HEK293 (cell line): ENCODE measurements at regions not wholly inside any gene's neighbourhood (a gene's known extent, or its start where the extent isn't known, plus 50 kb on each side); places are given as distances from the start of the nearest gene placed in this dataset.

Source experiments
- CTCF ChIA-PET: fragments of 350-600 bp; formaldehyde crosslinking; extraction: SDS; loops from one replicate; lab custom pipeline; 2021; ENCODE audit warnings: antibody characterized with exemption; lab: Yijun Ruan, JAX
- POLR2A ChIA-PET: fragments of 300-600 bp; formaldehyde crosslinking; extraction: SDS; loops from one replicate; lab custom pipeline; 2020; ENCODE audit warnings: antibody characterized with exemption, inconsistent platforms; lab: Yijun Ruan, JAX
- H3K27ac ChIP-seq: fragments of 200-500 bp; sonication (Bioruptor generic); 2 replicates; pipeline ENCODE4 v1.5.1; 2014; ENCODE audit warnings: low read depth, low read length, control low read depth, inconsistent platforms; ENCODE audit errors: extremely low read depth
- H3K36me3 ChIP-seq, 2 experiments: fragments of 200-500 bp in 1 of 2; sonication (Bioruptor generic) in 1 of 2; 1 replicate in 1 of 2; 2 replicates in 1 of 2; pipeline ENCODE4 v1.5.1; 2014 to 2017; ENCODE audit warnings: inconsistent platforms in 2 of 2, low read length in 2 of 2; ENCODE audit not compliant: control insufficient read depth in 2 of 2, insufficient read depth in 1 of 2
- H3K4me1 ChIP-seq: fragments of 200-500 bp; sonication (Bioruptor generic); 2 replicates; pipeline ENCODE4 v1.5.1; 2014; ENCODE audit warnings: mild to moderate bottlenecking, low read length, inconsistent platforms; ENCODE audit not compliant: control insufficient read depth, insufficient read depth
- H3K4me3 ChIP-seq: 2 replicates; pipeline ENCODE4 v1.5.1; 2011; ENCODE audit warnings: low read depth, mild to moderate bottlenecking, control low read depth, low read length, moderate library complexity
- H3K9me3 ChIP-seq: fragments of 200-500 bp; sonication (Bioruptor generic); 2 replicates; pipeline ENCODE4 v1.5.1; 2014; ENCODE audit warnings: low read depth, low read length, inconsistent platforms; ENCODE audit not compliant: control insufficient read depth, insufficient read depth
- GLI2 ChIP-seq: fragments of 450-650 bp; formaldehyde crosslinking; IDR thresholded peaks from 2 replicates; pipeline ENCODE4; 2017; ENCODE audit warnings: missing biosample characterization, missing genetic modification characterization, low read depth, borderline replicate concordance
- HIC1 ChIP-seq: fragments of 450-650 bp; formaldehyde crosslinking; IDR thresholded peaks from 2 replicates; pipeline ENCODE4 v1.5.1; 2016; ENCODE audit warnings: missing biosample characterization, missing genetic modification characterization
- SP7 ChIP-seq: fragments of 450-650 bp; formaldehyde crosslinking; IDR thresholded peaks from 2 replicates; pipeline ENCODE4 v1.5.1; 2016; ENCODE audit warnings: missing biosample characterization, missing genetic modification characterization
- TRIM28 ChIP-seq: IDR thresholded peaks from 2 replicates; pipeline ENCODE4 v1.6.1; 2011; ENCODE audit warnings: low read length, control low read depth, borderline replicate concordance
- WT1 ChIP-seq: fragments of 450-650 bp; formaldehyde crosslinking; IDR thresholded peaks from 2 replicates; pipeline ENCODE4 v1.5.1; 2016; ENCODE audit warnings: missing biosample characterization, missing genetic modification characterization
- ZBTB17 ChIP-seq: fragments of 450-650 bp; formaldehyde crosslinking; IDR thresholded peaks from 2 replicates; pipeline ENCODE4 v1.5.1; 2016; ENCODE audit warnings: missing biosample characterization, missing genetic modification characterization
- ZFHX2 ChIP-seq: fragments of 450-650 bp; formaldehyde crosslinking; conservative IDR thresholded peaks from 2 replicates; pipeline ENCODE4 v1.5.1; 2016; ENCODE audit warnings: missing biosample characterization, missing genetic modification characterization
- ZNF10 ChIP-seq: fragments of 450-650 bp; formaldehyde crosslinking; IDR thresholded peaks from 2 replicates; pipeline ENCODE4 v1.5.1; 2017; ENCODE audit warnings: missing biosample characterization, missing genetic modification characterization
- ZNF138 ChIP-seq: fragments of 450-650 bp; formaldehyde crosslinking; IDR thresholded peaks from 2 replicates; pipeline ENCODE4 v1.5.1; 2016; ENCODE audit warnings: missing biosample characterization, missing genetic modification characterization, borderline replicate concordance
- ZNF169 ChIP-seq: fragments of 450-650 bp; formaldehyde crosslinking; IDR thresholded peaks from 2 replicates; pipeline ENCODE4 v1.5.1; 2016; ENCODE audit warnings: missing biosample characterization, missing genetic modification characterization
- ZNF175 ChIP-seq: fragments of 450-650 bp; formaldehyde crosslinking; IDR thresholded peaks from 2 replicates; pipeline ENCODE4 v1.5.1; 2016; ENCODE audit warnings: missing biosample characterization, missing genetic modification characterization
- ZNF366 ChIP-seq: fragments of 450-650 bp; formaldehyde crosslinking; conservative IDR thresholded peaks from 2 replicates; pipeline ENCODE4 v1.5.1; 2016; ENCODE audit warnings: missing biosample characterization, missing genetic modification characterization
- ZNF677 ChIP-seq: fragments of 450-650 bp; IDR thresholded peaks from 2 replicates; pipeline ENCODE4 v1.5.0; 2018; ENCODE audit warnings: missing biosample characterization, mild to moderate bottlenecking, missing genetic modification characterization, moderate library complexity
- ZNF777 ChIP-seq: fragments of 450-650 bp; formaldehyde crosslinking; IDR thresholded peaks from 2 replicates; pipeline ENCODE4 v1.5.1; 2017; ENCODE audit warnings: missing biosample characterization, missing genetic modification characterization, borderline replicate concordance
- ZNF785 ChIP-seq: fragments of 450-650 bp; formaldehyde crosslinking; IDR thresholded peaks from 2 replicates; pipeline ENCODE4 v1.5.1; 2016; ENCODE audit warnings: missing biosample characterization, missing genetic modification characterization
- TF ChIP-seq, protein P1 (sequence below): fragments of 450-650 bp; formaldehyde crosslinking; IDR thresholded peaks from 2 replicates; pipeline ENCODE4 v1.5.0; 2017; ENCODE audit warnings: missing biosample characterization, missing genetic modification characterization, borderline replicate concordance
- TF ChIP-seq, protein P2 (sequence below): fragments of 450-650 bp; formaldehyde crosslinking; IDR thresholded peaks from 2 replicates; pipeline ENCODE4 v1.5.1; 2016; ENCODE audit warnings: missing biosample characterization, missing genetic modification characterization, low read depth
- TF ChIP-seq, protein P3 (sequence below): fragments of 450-650 bp; formaldehyde crosslinking; conservative IDR thresholded peaks from 2 replicates; pipeline ENCODE4 v1.5.1; 2016; ENCODE audit warnings: low read depth, missing biosample characterization, missing genetic modification characterization
- TF ChIP-seq, protein P4 (sequence below): fragments of 450-650 bp; formaldehyde crosslinking; IDR thresholded peaks from 2 replicates; pipeline ENCODE4 v1.5.1; 2016; ENCODE audit warnings: missing biosample characterization, missing genetic modification characterization

DNA sequence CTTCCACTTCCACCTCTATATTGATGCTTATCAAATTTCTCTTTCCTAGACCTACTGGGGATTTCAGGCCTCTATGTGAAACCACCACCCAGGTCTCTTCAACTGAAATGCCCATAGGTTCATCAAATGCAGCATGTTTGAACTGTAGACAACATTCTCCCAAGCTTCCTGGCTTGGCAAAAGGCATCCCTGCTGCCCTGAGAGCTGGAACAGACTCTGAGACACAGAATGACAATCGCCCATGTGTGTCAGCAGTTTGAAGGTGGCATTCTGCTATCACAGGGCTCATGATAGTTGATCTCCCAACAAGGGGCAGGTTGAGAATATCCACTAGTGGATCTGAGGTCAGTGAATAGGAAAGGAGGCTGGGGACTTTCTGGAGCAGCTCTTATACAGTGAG lies 200.7 kb downstream of the RPLP1 start:
- Histone ChIP-seq H3K9me3 (no peaks in the 10 kb centered on the region), H3K27ac (no peak overlapping the region), H3K4me3 (no peak overlapping the region), H3K36me3 (no peaks in the 10 kb centered on the region), H3K4me1 (no peaks in the 10 kb centered on the region)
- CTCF ChIA-PET = interaction anchor here (1.4 kb wide), 1 partner anchor 175 kb away, joined by 5 read pairs; no protein-coding TSS in a partner anchor
- no peak for TF ChIP-seq ZNF169 (tag by site-specific recombination)
- TF ChIP-seq, protein P1, sequence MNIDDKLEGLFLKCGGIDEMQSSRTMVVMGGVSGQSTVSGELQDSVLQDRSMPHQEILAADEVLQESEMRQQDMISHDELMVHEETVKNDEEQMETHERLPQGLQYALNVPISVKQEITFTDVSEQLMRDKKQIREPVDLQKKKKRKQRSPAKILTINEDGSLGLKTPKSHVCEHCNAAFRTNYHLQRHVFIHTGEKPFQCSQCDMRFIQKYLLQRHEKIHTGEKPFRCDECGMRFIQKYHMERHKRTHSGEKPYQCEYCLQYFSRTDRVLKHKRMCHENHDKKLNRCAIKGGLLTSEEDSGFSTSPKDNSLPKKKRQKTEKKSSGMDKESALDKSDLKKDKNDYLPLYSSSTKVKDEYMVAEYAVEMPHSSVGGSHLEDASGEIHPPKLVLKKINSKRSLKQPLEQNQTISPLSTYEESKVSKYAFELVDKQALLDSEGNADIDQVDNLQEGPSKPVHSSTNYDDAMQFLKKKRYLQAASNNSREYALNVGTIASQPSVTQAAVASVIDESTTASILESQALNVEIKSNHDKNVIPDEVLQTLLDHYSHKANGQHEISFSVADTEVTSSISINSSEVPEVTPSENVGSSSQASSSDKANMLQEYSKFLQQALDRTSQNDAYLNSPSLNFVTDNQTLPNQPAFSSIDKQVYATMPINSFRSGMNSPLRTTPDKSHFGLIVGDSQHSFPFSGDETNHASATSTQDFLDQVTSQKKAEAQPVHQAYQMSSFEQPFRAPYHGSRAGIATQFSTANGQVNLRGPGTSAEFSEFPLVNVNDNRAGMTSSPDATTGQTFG (tag by site-specific recombination) = no peak
- TF ChIP-seq ZNF10 (tag by site-specific recombination) = no peak
- POLR2A ChIA-PET = no interaction called here

DNA sequence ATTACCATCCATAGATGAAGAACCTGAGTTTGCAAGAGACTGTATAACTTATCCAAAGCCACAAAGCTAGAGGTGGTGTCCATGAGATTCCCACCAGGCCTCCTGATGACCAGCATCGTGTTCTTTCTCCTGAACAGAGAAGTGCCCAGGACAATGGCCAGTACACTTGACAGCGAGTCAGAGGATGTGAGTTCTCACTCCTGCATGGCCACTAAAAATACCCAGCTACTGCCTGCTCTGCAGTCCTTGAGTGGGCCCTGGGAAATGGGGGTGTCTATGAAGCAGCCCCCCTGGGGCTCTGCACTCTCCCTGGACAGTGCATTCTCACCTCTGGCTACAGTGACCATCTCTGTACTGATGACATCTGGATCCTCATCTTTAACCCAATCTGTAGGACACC lies 201.2 kb downstream of the RPLP1 start:
- TF ChIP-seq TRIM28 (no peak), ZNF138 (tag by site-specific recombination) (no peak), ZNF366 (tag by site-specific recombination) (no peak), ZNF677 (tag by site-specific recombination) (no peak), WT1 (tag by site-specific recombination) (no peak), SP7 (tag by site-specific recombination) (no peak), GLI2 (no peak), ZNF175 (tag by site-specific recombination) (no peak), ZNF785 (tag by site-specific recombination) (no peak), ZBTB17 (no peak), ZNF777 (no peak), ZFHX2 (no peak), HIC1 (tag by site-specific recombination) (no peak)
- TF ChIP-seq, protein P2, sequence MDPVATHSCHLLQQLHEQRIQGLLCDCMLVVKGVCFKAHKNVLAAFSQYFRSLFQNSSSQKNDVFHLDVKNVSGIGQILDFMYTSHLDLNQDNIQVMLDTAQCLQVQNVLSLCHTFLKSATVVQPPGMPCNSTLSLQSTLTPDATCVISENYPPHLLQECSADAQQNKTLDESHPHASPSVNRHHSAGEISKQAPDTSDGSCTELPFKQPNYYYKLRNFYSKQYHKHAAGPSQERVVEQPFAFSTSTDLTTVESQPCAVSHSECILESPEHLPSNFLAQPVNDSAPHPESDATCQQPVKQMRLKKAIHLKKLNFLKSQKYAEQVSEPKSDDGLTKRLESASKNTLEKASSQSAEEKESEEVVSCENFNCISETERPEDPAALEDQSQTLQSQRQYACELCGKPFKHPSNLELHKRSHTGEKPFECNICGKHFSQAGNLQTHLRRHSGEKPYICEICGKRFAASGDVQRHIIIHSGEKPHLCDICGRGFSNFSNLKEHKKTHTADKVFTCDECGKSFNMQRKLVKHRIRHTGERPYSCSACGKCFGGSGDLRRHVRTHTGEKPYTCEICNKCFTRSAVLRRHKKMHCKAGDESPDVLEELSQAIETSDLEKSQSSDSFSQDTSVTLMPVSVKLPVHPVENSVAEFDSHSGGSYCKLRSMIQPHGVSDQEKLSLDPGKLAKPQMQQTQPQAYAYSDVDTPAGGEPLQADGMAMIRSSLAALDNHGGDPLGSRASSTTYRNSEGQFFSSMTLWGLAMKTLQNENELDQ (tag by site-specific recombination) = no peak
- TF ChIP-seq, protein P3, sequence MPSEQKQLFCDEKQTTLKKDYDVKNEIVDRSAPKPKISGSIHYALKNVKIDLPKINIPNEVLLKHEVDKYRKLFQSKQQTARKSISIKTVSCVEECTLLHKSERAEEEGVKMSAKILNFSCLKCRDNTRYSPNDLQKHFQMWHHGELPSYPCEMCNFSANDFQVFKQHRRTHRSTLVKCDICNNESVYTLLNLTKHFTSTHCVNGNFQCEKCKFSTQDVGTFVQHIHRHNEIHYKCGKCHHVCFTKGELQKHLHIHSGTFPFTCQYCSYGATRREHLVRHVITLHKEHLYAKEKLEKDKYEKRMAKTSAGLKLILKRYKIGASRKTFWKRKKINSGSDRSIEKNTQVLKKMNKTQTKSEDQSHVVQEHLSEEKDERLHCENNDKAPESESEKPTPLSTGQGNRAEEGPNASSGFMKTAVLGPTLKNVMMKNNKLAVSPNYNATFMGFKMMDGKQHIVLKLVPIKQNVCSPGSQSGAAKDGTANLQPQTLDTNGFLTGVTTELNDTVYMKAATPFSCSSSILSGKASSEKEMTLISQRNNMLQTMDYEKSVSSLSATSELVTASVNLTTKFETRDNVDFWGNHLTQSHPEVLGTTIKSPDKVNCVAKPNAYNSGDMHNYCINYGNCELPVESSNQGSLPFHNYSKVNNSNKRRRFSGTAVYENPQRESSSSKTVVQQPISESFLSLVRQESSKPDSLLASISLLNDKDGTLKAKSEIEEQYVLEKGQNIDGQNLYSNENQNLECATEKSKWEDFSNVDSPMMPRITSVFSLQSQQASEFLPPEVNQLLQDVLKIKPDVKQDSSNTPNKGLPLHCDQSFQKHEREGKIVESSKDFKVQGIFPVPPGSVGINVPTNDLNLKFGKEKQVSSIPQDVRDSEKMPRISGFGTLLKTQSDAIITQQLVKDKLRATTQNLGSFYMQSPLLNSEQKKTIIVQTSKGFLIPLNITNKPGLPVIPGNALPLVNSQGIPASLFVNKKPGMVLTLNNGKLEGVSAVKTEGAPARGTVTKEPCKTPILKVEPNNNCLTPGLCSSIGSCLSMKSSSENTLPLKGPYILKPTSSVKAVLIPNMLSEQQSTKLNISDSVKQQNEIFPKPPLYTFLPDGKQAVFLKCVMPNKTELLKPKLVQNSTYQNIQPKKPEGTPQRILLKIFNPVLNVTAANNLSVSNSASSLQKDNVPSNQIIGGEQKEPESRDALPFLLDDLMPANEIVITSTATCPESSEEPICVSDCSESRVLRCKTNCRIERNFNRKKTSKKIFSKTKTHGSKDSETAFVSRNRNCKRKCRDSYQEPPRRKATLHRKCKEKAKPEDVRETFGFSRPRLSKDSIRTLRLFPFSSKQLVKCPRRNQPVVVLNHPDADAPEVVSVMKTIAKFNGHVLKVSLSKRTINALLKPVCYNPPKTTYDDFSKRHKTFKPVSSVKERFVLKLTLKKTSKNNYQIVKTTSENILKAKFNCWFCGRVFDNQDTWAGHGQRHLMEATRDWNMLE (tag by site-specific recombination) = no peak
- TF ChIP-seq, protein P4, sequence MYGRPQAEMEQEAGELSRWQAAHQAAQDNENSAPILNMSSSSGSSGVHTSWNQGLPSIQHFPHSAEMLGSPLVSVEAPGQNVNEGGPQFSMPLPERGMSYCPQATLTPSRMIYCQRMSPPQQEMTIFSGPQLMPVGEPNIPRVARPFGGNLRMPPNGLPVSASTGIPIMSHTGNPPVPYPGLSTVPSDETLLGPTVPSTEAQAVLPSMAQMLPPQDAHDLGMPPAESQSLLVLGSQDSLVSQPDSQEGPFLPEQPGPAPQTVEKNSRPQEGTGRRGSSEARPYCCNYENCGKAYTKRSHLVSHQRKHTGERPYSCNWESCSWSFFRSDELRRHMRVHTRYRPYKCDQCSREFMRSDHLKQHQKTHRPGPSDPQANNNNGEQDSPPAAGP = no peak
- TF ChIP-seq, all 188 proteins: peak for 0
- H3K4me1 ChIP-seq = no peaks in the 10 kb centered on the region

More for the DNA sequence above, 201.2 kb downstream of the RPLP1 start:
- no peak overlapping the region for H3K27ac ChIP-seq
- H3K36me3 ChIP-seq = no peaks in the 10 kb centered on the region
- ChIA-PET CTCF (no interaction called here), POLR2A (no interaction called here)
- no peaks in the 10 kb centered on the region for H3K9me3 ChIP-seq
- H3K4me3 ChIP-seq = no peak overlapping the region
